Ammon's horn (tissue), 1 donor: ENCODE measurements at regions not wholly inside any gene's neighbourhood (a gene's known extent, or its start where the extent isn't known, plus 50 kb on each side); places are given as distances from the start of the nearest gene placed in this dataset.
"Not testable (repeated sequence)": the region's sequence is repeated elsewhere in the genome, so short reads cannot be mapped to it uniquely, and the experiment has no call there.

Source experiments
- DNase-seq: peaks from one replicate; pipeline ENCODE4 v3.0.0-alpha.2; 2016; ENCODE audit warnings: low spot score

GRCh38 chr10:21405981-21406380 is 119.5 kb downstream of the SKIDA1 start:
- DNase-seq = no peak

- no peak for DNase-seq
Observed at GRCh38 chr10:21403256-21404015, 122.0 kb downstream of the SKIDA1 start.

DNA sequence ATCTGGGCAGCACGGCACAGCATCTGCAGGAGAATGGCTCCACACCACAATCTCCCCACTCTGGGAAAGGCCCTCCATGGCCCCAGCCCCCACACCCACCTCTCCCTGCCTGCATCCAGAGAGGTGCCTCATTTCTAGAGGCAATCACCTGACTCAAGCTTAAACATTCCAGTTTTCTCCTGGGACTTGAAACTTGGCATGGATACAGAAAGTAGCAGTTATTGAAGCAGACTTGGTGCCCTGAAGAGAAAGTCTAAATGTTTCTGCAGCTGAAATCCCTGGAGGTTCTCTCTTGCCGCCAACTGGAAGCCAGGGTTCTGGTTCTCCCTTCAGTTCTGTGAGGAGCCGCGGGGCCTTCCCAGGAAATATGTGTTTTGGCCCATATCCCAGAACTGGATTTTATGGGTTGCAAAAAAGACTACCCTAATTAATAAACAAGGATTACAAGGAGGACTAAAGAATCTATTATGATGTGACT is 122.8 kb downstream of the SKIDA1 start:
- no peak for DNase-seq

DNA sequence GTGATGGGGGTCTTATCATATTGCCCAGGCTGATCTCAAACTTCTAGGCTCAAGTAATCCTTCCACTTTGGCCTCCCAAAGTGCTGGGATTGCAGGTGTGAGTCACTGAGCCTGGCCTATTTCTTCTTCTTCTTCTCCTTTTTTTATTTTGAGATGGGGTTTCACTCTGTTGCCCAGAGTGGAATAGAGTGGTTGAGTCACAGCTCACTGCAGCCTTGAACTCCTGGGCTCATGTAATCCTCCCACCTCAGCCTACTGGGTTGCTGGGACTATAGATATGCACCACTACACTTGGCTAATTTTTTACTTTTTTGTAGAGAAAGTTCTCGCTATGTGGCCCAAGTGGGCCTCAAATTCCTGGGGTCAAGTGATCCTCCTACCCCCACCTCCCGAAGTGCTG is 124.3 kb downstream of the SKIDA1 start:
- no peak for DNase-seq

GRCh38 chr10:21399392-21400035 is 126.0 kb downstream of the SKIDA1 start:
- no peak for DNase-seq

- DNase-seq = no peak
Observed at GRCh38 chr10:21398563-21399231, 126.8 kb downstream of the SKIDA1 start.

- no peak for DNase-seq
Observed at GRCh38 chr10:21396889-21397288, 128.6 kb downstream of the SKIDA1 start.

DNA sequence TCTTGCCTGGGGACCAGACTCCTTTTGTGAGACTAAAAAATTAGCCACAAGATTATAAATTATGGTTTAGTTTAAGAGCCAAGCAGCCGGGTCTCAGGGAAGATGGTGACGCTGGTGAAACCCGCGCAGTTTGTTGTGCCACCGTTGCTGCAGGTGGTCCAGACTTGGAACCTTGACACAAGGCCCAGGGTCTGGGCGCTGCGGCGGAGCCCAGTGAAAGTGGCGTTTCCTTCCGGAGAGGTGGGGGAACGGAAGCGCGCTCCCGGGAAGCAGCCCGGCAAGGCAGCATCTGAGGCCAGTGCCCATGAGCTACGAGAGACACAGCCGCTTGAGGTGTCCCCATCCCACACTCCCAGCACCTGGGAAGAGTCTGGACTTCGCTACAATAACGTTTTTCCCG is 131.6 kb downstream of the SKIDA1 start:
- no peak for DNase-seq

DNA sequence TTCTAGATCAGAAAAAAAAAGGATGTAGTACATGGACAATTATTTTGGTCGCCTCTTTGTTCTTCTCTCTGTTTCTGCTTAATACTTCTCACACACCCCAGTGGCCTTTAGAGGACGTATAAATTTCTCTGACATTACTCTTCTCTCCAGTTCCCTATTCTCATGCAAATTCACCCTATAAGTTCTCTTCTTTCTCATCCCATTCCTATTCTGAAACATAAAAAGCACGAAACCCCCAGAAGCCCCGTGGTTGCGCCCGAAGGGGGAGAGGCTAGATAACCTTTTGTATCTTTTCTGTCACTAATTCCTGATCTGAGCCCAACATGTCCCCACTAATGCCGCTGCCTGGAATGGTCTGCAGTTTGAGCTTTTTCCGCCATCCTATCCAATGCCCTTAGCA is 136.9 kb downstream of the SKIDA1 start:
- DNase-seq = no peak

DNA sequence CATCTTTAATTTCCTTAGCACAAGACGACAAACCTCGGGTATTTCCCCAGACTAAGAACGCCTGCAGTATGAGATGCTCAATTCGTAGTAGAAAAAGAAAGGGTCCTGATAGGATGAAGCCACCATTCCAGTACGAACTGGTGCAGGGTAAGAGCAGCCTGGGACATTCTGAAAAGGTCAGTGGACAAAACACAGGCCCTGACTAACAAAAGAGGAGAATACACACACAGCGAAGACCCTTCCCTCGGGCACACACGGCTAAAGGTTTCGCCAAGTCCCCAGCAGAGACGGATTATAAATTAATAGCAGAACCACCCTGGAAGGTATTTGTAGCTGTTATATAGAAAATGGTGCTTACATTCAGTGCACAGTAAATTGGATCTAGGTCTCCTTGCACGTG is 137.6 kb downstream of the SKIDA1 start:
- no peak for DNase-seq

DNA sequence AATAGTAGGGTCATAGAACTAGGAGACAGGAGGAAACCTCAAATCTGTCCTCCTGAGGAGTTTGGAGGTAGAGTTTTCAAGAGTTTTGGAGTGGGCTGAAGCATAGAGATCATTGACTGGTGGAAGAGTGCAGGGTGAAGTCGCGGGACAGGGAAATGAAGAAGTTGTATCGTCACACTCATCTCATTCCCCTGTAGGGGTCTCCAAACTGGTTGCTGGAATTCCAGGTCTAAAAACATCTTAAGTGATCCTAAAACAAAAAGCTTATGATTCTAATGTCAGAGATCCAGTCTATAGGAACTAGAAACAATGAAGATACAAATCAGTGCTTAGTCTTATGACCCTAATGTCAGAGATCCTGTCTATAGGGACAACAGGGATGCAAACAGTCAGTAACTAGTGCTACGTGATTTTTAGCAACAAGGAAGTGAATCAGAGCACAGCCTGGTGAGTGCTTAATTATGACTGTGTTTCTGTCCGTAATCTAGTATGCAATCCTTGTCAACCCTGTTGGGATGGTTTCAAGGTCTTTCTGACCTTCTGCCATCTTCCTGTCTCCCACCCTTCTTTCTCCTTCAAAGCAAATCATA is 139.4 kb downstream of the SKIDA1 start:
- DNase-seq = no peak

- no peak for DNase-seq
Observed at GRCh38 chr10:21385536-21385935, 139.9 kb downstream of the SKIDA1 start.

GRCh38 chr10:21379143-21379542 is 146.3 kb downstream of the SKIDA1 start:
- DNase-seq = no peak

GRCh38 chr10:21375274-21375673 is 150.2 kb downstream of the SKIDA1 start:
- DNase-seq = not testable (repeated sequence)

GRCh38 chr10:21373881-21374280 is 151.6 kb downstream of the SKIDA1 start:
- DNase-seq = not testable (repeated sequence)

GRCh38 chr10:21372651-21373410 is 152.7 kb downstream of the SKIDA1 start:
- no peak for DNase-seq

DNA sequence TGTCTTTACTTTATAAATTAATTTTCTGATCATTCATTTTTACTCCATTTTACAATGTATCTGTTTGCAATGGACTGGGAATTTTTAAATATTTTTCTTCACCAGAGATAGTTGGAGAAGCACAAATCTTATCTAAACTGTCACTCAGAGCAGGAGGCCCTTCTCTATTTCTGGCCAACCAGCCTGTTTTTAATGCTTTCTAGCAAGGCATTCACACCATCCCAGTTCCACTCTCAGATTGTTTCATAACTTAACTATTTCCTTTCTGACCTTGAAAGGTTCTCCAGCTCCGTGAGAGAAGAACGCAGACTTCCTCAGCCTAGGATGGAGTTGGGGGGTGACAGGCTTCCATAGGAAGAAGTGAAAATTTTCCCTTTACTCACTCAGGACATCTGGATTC is 155.8 kb downstream of the SKIDA1 start:
- DNase-seq = no peak

DNA sequence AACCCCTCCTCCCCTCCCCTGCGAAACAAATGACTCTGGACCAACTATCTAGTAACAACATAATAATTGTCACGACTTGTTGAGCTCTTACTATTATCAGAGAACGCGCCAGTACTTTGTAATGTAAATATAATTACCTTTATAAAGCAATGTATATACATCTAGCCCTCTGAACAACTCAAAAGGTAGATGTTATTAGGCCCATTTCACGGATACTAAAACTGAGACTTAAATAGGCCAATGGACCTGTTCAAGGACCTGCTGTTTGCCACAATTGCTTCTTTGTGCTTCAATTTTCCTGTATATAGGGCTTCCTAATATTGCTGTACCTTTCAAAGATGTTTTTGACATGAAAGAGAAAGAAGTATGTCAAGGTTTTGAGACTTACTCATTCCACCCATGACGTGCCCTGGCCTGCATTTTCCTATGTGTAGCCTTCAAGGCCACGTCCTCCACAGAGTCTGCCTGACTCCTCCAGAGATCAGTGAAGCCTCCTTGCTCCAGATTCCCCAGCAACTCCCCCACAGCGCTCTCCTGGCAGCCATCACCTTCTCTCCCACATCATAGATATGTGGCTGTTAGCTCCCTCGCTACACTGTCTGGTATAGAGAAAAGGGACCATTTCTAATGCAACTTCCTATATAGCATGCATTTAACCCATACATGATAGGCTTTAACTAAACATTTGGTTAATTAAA is 156.6 kb downstream of the SKIDA1 start:
- DNase-seq = no peak

GRCh38 chr10:21368022-21368582 is 157.4 kb downstream of the SKIDA1 start:
- no peak for DNase-seq

DNA sequence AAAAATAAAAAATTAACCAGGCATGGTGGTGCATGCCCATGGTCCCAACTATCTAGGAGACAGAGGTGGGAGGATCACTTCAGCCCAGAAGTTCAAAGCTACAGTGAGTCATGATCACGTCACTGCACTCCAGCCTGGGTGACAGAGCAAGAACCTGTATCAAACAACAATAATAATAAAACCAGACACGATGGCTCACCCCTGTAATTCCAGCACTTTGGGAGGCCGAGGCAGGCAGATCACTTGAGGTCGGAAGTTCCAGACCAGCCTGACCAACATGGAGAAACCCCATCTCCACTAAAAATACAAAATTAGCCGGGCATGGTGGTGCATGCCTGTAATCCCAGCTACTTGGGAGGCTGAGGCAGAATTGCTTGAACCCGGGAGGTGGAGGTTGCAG is 159.4 kb downstream of the SKIDA1 start:
- DNase-seq = not testable (repeated sequence)
